ENCODE measurements at regions not wholly inside any gene's neighbourhood (a gene's known extent, or its start where the extent isn't known, plus 50 kb on each side); places are given as distances from the start of the nearest gene placed in this dataset.

DNA sequence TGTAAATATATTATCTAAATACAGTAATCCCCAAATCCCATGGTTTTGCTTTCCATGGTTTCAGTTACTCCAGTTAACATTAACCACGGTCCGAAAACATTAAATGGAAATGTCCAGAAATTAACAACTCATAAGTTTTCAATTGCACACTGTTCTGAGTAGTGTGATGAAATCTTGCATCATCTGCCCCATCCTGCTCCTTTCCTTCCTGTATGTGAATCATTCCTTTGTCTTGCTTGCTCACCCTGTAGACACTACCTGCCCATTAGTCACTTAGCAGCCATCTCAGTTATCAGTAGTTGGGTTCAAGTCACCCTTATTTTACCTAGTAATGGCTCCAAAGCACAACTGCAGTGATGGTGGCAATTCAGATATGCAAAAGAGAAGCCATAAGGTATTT, 1568.5 kb upstream of the WWC1 start:
- TF ChIP-seq, protein P1, sequence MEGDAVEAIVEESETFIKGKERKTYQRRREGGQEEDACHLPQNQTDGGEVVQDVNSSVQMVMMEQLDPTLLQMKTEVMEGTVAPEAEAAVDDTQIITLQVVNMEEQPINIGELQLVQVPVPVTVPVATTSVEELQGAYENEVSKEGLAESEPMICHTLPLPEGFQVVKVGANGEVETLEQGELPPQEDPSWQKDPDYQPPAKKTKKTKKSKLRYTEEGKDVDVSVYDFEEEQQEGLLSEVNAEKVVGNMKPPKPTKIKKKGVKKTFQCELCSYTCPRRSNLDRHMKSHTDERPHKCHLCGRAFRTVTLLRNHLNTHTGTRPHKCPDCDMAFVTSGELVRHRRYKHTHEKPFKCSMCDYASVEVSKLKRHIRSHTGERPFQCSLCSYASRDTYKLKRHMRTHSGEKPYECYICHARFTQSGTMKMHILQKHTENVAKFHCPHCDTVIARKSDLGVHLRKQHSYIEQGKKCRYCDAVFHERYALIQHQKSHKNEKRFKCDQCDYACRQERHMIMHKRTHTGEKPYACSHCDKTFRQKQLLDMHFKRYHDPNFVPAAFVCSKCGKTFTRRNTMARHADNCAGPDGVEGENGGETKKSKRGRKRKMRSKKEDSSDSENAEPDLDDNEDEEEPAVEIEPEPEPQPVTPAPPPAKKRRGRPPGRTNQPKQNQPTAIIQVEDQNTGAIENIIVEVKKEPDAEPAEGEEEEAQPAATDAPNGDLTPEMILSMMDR (IDR thresholded peaks at IDR 0.05): no peak
- no peak for TF ChIP-seq POLR2A (IDR thresholded peaks at IDR 0.05)

Data from thyroid gland (tissue), 4 donors.